Trophoblast cell (in vitro differentiated cells and primary cell): ENCODE measurements at regions not wholly inside any gene's neighbourhood (a gene's known extent, or its start where the extent isn't known, plus 50 kb on each side); places are given as distances from the start of the nearest gene placed in this dataset.

ENCODE experiments used
- DNase-seq, 2 donors: peaks; one replicate each; pipeline ENCODE4 v3.0.0-alpha.2; 2016
- H2AFZ ChIP-seq: 2 replicates; pipeline ENCODE4 v1.6.1; 2013; ENCODE audit warnings: low read length, moderate library complexity, mild to moderate bottlenecking; ENCODE audit not compliant: insufficient read depth, poor library complexity
- H2AK5ac ChIP-seq: 2 replicates; pipeline ENCODE4 v1.6.1; 2013; ENCODE audit warnings: mild to moderate bottlenecking, low read length
- H2BK120ac ChIP-seq: 2 replicates; pipeline ENCODE4 v1.6.1; 2013; ENCODE audit warnings: low read length, mild to moderate bottlenecking, moderate library complexity; ENCODE audit not compliant: insufficient read depth, poor library complexity
- H2BK12ac ChIP-seq: 2 replicates; pipeline ENCODE4 v1.6.1; 2013; ENCODE audit warnings: mild to moderate bottlenecking, low read length, moderate library complexity
- H2BK5ac ChIP-seq: 2 replicates; pipeline ENCODE4 v1.6.1; 2013; ENCODE audit warnings: low read length, low read depth, moderate library complexity, mild to moderate bottlenecking; ENCODE audit not compliant: poor library complexity
- H3K14ac ChIP-seq: 2 replicates; pipeline ENCODE4 v1.6.1; 2013; ENCODE audit warnings: mild to moderate bottlenecking, low read length
- H3K18ac ChIP-seq: 2 replicates; pipeline ENCODE4 v1.6.1; 2013; ENCODE audit warnings: mild to moderate bottlenecking, low read length
- H3K23ac ChIP-seq: 2 replicates; pipeline ENCODE4 v1.6.1; 2013; ENCODE audit warnings: low read length
- H3K27ac ChIP-seq: 2 replicates; pipeline ENCODE4 v1.5.1; 2013; ENCODE audit warnings: low read depth, mild to moderate bottlenecking, inconsistent platforms, low read length, moderate library complexity
- H3K27me3 ChIP-seq: 2 replicates; pipeline ENCODE4 v1.6.1; 2013; ENCODE audit warnings: inconsistent platforms, mild to moderate bottlenecking, low read length, moderate library complexity; ENCODE audit not compliant: insufficient read depth
- H3K36me3 ChIP-seq, 2 experiments: 1 replicate in 1 of 2; 2 replicates in 1 of 2; pipeline ENCODE4 v1.6.1; 2013; ENCODE audit warnings: low read length in 2 of 2, mild to moderate bottlenecking in 2 of 2, moderate library complexity in 1 of 2; ENCODE audit not compliant: insufficient read depth in 2 of 2, control insufficient read depth in 1 of 2
- H3K4ac ChIP-seq: 2 replicates; pipeline ENCODE4 v1.6.1; 2013; ENCODE audit warnings: low read depth, mild to moderate bottlenecking, low read length, moderate library complexity
- H3K4me1 ChIP-seq, 2 experiments: 1 replicate in 1 of 2; 2 replicates in 1 of 2; pipeline ENCODE4 v1.6.1; 2013; ENCODE audit warnings: low read length in 2 of 2, mild to moderate bottlenecking in 2 of 2, moderate library complexity in 1 of 2; ENCODE audit not compliant: insufficient read depth in 2 of 2, control insufficient read depth in 1 of 2
- H3K4me2 ChIP-seq: 2 replicates; pipeline ENCODE4 v1.6.1; 2013; ENCODE audit warnings: inconsistent platforms, mild to moderate bottlenecking, low read length, moderate library complexity
- H3K4me3 ChIP-seq: 2 replicates; pipeline ENCODE4 v1.5.1; 2013; ENCODE audit warnings: mild to moderate bottlenecking, low read depth, low read length, inconsistent platforms
- H3K79me1 ChIP-seq: one replicate; pipeline ENCODE4 v1.6.1; 2013; ENCODE audit warnings: low read length
- H3K79me2 ChIP-seq: 2 replicates; pipeline ENCODE4 v1.6.1; 2013; ENCODE audit warnings: low read length, mild to moderate bottlenecking; ENCODE audit not compliant: control insufficient read depth, insufficient read depth, poor library complexity
- H3K9ac ChIP-seq: 2 replicates; pipeline ENCODE4 v1.6.1; 2013; ENCODE audit warnings: mild to moderate bottlenecking, low read length
- H3K9me3 ChIP-seq: 2 replicates; pipeline ENCODE4 v1.6.1; 2013; ENCODE audit warnings: low read depth, mild to moderate bottlenecking, control low read depth, inconsistent platforms, low read length; ENCODE audit not compliant: insufficient read depth
- H4K12ac ChIP-seq: 2 replicates; pipeline ENCODE4 v1.6.1; 2013; ENCODE audit warnings: low read depth, mild to moderate bottlenecking, low read length, moderate library complexity
- H4K8ac ChIP-seq: 2 replicates; pipeline ENCODE4 v1.6.1; 2013; ENCODE audit warnings: low read depth, mild to moderate bottlenecking, low read length, moderate library complexity
- H4K91ac ChIP-seq: one replicate; pipeline ENCODE4 v1.6.1; 2013; ENCODE audit warnings: low read depth, mild to moderate bottlenecking, low read length, moderate library complexity
- WGBS: extraction: QIAGEN DNeasy Blood & Tissue Kit; methylation state at CpG from one replicate; pipeline ENCODE4 v1.1.7; 2013; ENCODE audit warnings: missing lambda C conversion rate; ENCODE audit not compliant: insufficient read length, insufficient coverage; ENCODE audit errors: extremely low coverage; 5-methylcytosine and 5-hydroxymethylcytosine counted together

- Histone ChIP-seq H3K9ac (no peak overlapping the region), H3K4me3 (no peak overlapping the region)
- no peak for DNase-seq
These were observed 307.7 kb upstream of the DDX53 start for GRCh38 chrX:22691966-22692565.

GRCh38 chrX:22698151-22698550 lies 301.6 kb upstream of the DDX53 start:
- no peak overlapping the region for H3K4ac ChIP-seq
- no peaks in the 10 kb centered on the region for H3K27me3 ChIP-seq
- no peak for DNase-seq
- H2AFZ ChIP-seq = no peak overlapping the region
- no peak overlapping the region for H2AK5ac ChIP-seq
- H3K4me2 ChIP-seq = no peak overlapping the region
- no peaks in the 10 kb centered on the region for H3K4me1 ChIP-seq
- no peaks in the 10 kb centered on the region for H3K36me3 ChIP-seq
- H2BK12ac ChIP-seq = no peak overlapping the region
- H3K79me2 ChIP-seq = no peaks in the 10 kb centered on the region
- H4K12ac ChIP-seq = no peak overlapping the region
- no peak overlapping the region for H3K14ac ChIP-seq
- no peaks in the 10 kb centered on the region for H3K79me1 ChIP-seq
- H3K9me3 ChIP-seq = no peaks in the 10 kb centered on the region
- H3K9ac ChIP-seq = no peak overlapping the region
- H3K4me3 ChIP-seq = no peak overlapping the region
- H3K23ac ChIP-seq = no peak overlapping the region
- no peak overlapping the region for H2BK5ac ChIP-seq
- no peak overlapping the region for H3K27ac ChIP-seq
- no peak overlapping the region for H3K18ac ChIP-seq
- H2BK120ac ChIP-seq = no peak overlapping the region
- H4K91ac ChIP-seq = no peak overlapping the region
- H4K8ac ChIP-seq = no peak overlapping the region

More at GRCh38 chrX:22691966-22692565, 307.7 kb upstream of the DDX53 start:
- Histone ChIP-seq H3K23ac (no peak overlapping the region), H4K91ac (no peak overlapping the region), H3K4me1 (no peaks in the 10 kb centered on the region), H3K4me2 (no peak overlapping the region), H3K14ac (no peak overlapping the region), H3K27ac (no peak overlapping the region), H2BK12ac (no peak overlapping the region), H2BK5ac (no peak overlapping the region), H2AFZ (no peak overlapping the region), H3K36me3 (no peaks in the 10 kb centered on the region), H4K12ac (no peak overlapping the region), H2AK5ac (no peak overlapping the region), H3K9me3 (no peaks in the 10 kb centered on the region), H3K18ac (no peak overlapping the region), H4K8ac (no peak overlapping the region), H3K27me3 (no peaks in the 10 kb centered on the region), H3K4ac (no peak overlapping the region), H3K79me1 (no peaks in the 10 kb centered on the region), H2BK120ac (no peak overlapping the region), H3K79me2 (no peaks in the 10 kb centered on the region)
- no CpG with 5 or more reads among the region's 6 CpGs for WGBS

DNA sequence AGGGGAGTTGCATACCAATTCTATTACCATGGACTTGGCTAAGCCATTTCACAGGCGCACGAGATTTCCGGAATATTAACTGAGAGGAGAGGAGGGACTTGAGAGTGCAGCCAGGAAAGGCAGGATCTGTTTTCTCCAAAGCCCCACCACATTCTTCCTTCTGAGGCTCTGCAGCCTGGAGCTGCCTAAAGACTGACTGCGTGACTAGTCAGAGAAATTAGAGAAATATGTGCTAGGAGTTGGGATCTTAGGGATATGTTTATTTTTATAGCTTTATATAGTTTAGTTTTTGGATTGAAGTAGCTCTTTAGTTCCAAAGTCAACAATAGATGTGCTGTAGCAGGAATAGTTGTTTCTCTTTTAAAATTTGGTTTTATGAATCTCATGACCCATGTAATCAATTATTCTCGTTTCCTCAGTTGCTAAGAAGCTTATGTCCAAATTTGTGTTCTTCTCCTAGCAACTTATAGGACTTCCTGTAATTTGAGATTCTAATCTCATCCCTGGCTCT lies 300.1 kb upstream of the DDX53 start:
- Histone ChIP-seq H2BK120ac (no peak overlapping the region), H4K12ac (no peak overlapping the region), H4K8ac (no peak overlapping the region), H3K4me2 (no peak overlapping the region), H3K36me3 (no peaks in the 10 kb centered on the region), H3K18ac (no peak overlapping the region), H3K4ac (no peak overlapping the region), H3K23ac (no peak overlapping the region), H3K27ac (no peak overlapping the region), H2AK5ac (no peak overlapping the region), H3K4me3 (no peak overlapping the region), H2AFZ (no peak overlapping the region), H2BK5ac (no peak overlapping the region), H3K79me2 (no peaks in the 10 kb centered on the region), H3K4me1 (no peaks in the 10 kb centered on the region), H3K79me1 (no peaks in the 10 kb centered on the region), H3K9me3 (no peaks in the 10 kb centered on the region), H3K9ac (no peak overlapping the region), H3K14ac (no peak overlapping the region), H2BK12ac (no peak overlapping the region), H3K27me3 (no peaks in the 10 kb centered on the region), H4K91ac (no peak overlapping the region)
- WGBS = no CpG with 5 or more reads among the region's 5 CpGs
- no peak for DNase-seq

GRCh38 chrX:22712942-22713341 lies 286.8 kb upstream of the DDX53 start:
- Histone ChIP-seq H3K4me2 (no peak overlapping the region), H2BK5ac (no peak overlapping the region), H4K12ac (no peak overlapping the region), H3K4me1 (no peaks in the 10 kb centered on the region), H3K18ac (no peak overlapping the region), H3K23ac (no peak overlapping the region), H2AFZ (no peak overlapping the region), H3K9me3 (no peaks in the 10 kb centered on the region), H2BK120ac (no peak overlapping the region), H4K91ac (no peak overlapping the region), H4K8ac (no peak overlapping the region), H3K79me1 (no peaks in the 10 kb centered on the region), H2BK12ac (no peak overlapping the region), H3K27ac (no peak overlapping the region), H3K9ac (no peak overlapping the region), H3K36me3 (no peaks in the 10 kb centered on the region), H3K27me3 (no peaks in the 10 kb centered on the region), H3K4me3 (no peak overlapping the region), H3K79me2 (no peaks in the 10 kb centered on the region), H3K4ac (no peak overlapping the region), H3K14ac (no peak overlapping the region), H2AK5ac (no peak overlapping the region)
- no CpG with 5 or more reads among the region's 5 CpGs for WGBS
- DNase-seq = no peak
